ENCODE measurements at regions not wholly inside any gene's neighbourhood (a gene's known extent, or its start where the extent isn't known, plus 50 kb on each side); places are given as distances from the start of the nearest gene placed in this dataset.

DNA sequence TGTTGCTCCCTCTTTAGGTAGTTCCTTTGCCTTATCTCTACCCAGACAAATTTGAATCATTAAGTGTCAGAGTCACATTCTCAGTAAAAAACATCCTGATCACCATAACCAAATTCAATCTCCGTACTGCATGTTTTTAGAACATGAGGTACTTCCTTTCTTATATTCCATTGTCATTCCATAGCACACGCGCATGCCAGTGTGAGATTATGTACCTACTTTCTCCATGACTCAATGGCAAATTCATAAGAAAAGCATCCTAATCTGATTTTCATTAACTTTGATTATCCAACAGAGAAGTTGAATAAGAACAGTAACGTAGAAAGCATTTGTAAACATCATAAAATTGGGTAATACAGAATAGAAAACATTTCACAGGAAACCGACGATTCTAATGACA is 1118.6 kb upstream of the CDH9 start:
- TF ChIP-seq POLR2AphosphoS5 (IDR thresholded peaks at IDR 0.05) (no peak), POLR2A (IDR thresholded peaks at IDR 0.05) (no peak), EP300 (IDR thresholded peaks at IDR 0.05; ENCODE audit: low read depth) (no peak)
